Fibroblast of lung (primary cell): ENCODE measurements at regions not wholly inside any gene's neighbourhood (a gene's known extent, or its start where the extent isn't known, plus 50 kb on each side); places are given as distances from the start of the nearest gene placed in this dataset.

Experiments used
- EZH2 ChIP-seq: IDR thresholded peaks from 2 replicates; pipeline ENCODE4 v1.5.1; 2012; ENCODE audit warnings: low read length, control low read depth, mild to moderate bottlenecking; ENCODE audit errors: missing control alignments
- TF ChIP-seq, protein P1 (sequence below), 2 donors: IDR thresholded peaks in 1 of 2; conservative IDR thresholded peaks in 1 of 2; 1 replicate in 1 of 2; 2 replicates in 1 of 2; pipeline ENCODE4 v1.5.1; 2011 to 2012; ENCODE audit warnings: low read length in 2 of 2, control low read depth in 1 of 2, inconsistent platforms in 1 of 2, low read depth in 1 of 2, mild to moderate bottlenecking in 1 of 2

DNA sequence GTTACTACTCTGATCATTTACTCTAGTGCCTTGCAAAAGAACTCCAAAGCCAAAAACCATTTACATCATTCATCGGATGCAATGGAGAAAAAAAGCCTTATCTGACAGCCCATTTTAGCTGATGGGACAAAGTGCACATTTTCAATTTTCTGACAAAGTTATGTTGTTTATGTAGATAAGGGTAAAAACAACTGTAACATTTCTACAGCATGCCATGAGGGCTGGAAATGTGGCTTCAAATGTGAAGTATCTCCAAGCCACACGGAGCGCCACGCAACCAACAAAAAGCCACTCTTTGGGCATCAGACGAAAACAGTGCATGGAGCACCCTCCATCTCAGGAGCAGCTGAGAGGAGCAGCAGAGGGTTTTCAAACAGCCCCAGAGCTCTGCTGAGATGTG, 364.6 kb upstream of the ZNF507 start:
- TF ChIP-seq, protein P1, sequence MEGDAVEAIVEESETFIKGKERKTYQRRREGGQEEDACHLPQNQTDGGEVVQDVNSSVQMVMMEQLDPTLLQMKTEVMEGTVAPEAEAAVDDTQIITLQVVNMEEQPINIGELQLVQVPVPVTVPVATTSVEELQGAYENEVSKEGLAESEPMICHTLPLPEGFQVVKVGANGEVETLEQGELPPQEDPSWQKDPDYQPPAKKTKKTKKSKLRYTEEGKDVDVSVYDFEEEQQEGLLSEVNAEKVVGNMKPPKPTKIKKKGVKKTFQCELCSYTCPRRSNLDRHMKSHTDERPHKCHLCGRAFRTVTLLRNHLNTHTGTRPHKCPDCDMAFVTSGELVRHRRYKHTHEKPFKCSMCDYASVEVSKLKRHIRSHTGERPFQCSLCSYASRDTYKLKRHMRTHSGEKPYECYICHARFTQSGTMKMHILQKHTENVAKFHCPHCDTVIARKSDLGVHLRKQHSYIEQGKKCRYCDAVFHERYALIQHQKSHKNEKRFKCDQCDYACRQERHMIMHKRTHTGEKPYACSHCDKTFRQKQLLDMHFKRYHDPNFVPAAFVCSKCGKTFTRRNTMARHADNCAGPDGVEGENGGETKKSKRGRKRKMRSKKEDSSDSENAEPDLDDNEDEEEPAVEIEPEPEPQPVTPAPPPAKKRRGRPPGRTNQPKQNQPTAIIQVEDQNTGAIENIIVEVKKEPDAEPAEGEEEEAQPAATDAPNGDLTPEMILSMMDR (conservative IDR thresholded peaks at IDR 0.05 in 1 of 2, IDR thresholded peaks at IDR 0.05 in 1 of 2; ENCODE audit: low read depth in 1 of 2, low read length in 2 of 2), result no peak
- no peak for TF ChIP-seq EZH2
